T-helper 1 cell (primary cell): ENCODE measurements at regions not wholly inside any gene's neighbourhood (a gene's known extent, or its start where the extent isn't known, plus 50 kb on each side); places are given as distances from the start of the nearest gene placed in this dataset.

Experiments
- DNase-seq, 5 donors: peaks; one replicate each; pipeline ENCODE4 v3.0.0-alpha.2; 2012 to 2020

DNA sequence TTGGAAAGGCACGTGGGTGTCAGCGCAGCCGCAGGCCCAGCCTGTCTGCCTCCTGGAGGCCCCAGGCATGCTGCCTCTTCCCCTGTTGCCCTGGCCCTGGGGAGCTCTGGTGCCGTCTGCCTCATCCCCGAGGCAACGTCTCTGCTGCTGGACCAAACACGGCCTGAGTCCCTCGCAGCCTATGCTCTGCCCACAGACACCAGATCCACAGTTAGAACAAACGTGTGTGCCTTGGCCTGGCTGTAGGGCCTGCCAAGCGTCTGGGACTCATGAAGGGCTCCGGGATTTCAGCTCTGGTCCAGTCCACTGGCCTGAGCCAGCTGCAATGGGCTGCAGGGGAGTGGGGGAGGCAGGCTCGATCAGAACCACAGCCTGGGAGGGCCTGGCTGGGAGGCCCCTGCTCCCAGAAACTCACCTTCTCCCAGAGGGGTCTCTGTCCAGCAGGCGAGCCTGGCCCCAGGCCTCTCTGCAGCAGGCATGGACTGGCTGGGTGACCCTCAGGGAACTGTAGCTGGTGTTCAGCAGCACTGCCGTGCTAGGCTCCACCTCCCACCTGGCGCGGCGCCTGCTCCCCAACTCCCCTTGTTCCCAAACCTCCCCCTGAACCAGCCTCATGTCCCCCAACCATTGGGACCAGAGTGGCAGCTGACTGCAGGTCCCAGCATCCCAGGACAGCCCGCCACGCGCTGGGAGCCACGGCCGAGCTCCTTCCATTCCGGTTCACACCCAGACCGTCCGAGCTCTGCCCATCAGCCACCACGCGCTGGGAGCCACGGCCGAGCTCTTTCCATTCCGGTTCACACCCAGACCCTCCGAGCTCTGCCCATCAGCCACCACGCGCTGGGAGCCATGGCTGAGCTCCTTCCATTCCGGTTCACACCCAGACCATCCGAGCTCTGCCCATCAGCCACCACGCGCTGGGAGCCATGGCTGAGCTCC lies 197.0 kb downstream of the DLL1 start:
- DNase-seq = no peak

DNA sequence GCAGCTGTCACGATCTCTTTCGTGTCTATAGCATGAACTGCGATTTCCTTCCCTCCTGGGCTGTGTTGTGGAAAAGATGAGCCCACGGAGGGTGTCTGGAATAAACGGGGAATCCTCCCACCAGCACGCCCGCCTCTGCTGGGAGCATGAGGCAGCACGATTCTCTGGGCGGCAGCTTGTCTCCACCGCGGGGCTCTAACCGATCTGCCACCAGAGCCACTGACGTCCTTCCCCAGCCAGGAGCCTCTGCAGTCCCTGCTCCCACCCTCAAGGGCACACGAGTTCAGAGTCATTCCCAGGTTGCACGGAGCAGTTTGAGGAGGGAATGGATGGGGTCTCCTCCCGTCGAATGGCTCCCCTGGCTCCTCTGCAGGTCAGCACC lies 197.6 kb downstream of the DLL1 start:
- DNase-seq = no peak

DNA sequence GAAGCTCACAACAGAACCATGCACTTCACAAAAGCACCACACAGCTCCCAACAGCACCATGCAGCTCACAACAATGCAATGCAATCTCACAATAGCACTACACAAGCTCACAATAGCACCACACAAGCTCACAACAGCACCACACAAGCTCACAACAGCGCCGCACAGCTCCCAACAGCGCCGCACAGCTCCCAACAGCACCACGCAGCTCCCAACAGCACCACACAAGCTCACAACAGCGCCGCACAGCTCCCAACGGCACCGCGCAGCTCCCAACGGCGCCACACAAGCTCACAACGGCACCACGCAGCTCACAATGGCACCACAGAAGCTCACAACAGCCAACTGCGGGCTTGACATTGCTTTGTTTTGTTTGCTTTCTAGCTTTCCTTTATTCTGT lies 198.1 kb downstream of the DLL1 start:
- no peak for DNase-seq

DNA sequence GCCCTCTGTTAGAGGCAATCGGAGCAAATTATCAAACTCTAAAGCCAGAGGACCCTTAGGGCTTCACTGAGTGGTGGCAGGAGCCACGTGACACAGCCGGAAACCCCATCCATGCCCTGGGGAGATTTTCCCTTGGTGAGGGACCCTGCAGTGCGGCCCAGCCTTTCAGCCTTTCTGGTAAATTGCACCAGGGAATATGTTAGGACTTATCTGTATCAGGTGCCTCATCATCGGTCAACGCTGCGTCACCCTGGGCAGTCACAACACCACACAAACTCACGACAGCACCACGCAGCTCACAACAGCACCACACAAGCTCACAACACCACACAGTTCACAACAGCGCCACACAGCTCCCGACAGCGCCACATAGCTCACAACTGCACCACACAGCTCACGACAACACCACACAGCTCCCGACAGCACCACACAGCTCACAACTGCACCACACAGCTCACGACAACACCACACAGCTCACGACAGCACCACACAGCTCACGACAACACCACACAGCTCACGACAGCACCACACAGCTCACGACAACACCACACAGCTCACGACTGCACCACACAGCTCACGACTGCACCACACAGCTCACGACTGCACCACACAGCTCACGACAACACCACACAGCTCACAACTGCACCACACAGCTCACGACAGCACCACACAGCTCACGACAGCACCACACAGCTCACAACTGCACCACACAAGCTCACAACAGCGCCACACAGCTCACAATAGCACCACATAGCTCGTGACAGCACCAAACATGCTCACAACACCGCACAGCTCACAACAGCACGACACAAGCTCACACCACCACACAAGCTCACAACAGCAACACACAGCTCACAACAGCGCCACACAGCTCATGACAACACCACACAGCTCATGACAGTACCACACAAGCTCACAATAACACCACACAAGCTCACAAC lies 199.0 kb downstream of the DLL1 start:
- peak in 1 of 5 donors; percentile 8 for DNase-seq

DNA sequence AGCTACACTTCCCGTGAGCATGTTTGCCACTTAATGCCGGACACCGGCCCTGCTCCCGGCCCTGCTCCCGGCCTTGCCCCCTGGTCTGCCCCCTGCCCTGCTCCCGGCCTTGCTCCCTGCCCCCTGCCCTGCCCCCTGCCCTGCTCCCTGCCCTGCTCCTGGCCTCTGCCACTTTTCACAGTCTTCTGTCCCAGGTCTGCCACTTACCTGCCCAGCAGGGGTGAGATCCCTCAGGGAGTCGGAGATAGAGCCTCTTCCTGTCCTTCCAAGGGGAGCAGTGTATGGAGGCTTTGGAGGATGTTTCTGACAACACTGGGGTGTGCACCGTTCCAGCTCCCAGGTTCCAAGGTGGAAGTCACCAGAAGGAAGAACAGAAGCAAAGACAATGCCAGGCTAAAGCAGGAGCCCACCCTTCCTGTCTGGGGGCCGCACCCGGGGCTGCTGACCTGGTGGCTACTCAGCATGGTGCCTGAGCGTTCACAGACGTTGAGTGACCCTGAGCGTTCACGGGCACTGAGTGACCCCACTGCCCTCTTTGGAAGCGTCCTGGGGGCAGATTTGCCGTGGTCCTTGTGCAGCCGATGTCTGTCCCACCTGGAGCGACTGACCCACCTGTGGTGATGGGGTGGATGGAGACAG lies 199.8 kb downstream of the DLL1 start:
- DNase-seq = no peak

DNA sequence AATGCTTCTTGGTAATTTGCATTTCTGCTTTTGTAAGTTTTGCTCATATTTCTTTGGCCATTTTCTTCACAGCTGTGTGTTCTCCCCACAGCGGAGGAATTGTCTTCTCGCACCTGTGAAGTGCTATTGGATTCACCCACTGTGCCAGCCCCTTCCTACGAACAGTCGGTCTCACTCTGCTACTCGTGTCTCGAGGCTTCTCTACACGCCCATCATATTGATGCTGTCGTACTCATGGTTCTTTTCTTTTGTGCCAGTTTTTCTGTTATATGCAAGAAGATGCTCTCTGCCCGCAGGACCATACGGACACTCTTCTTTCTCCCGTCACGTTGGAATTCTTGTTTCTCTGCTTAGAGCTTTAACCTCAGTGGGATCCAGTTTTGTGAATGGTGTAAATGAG lies 200.3 kb downstream of the DLL1 start:
- DNase-seq = no peak

DNA sequence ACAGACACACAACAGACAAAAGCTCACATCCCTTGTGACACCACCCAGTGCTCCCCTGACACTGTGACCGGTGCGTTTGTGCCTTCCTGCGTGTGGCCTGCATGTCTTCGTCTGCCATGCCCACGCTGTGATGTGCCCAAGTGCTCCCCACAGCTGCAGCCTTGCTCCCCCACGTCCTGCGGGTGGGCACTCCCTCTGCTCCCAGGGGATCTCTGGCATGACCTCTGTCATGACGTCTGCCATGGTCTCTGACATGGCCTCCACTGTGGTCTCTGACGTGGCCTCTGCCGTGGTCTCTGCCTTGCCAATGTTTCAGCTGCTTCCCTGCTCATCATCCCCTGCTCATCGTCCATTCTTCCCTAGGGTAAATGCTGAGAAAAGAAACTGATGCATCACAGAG lies 200.9 kb downstream of the DLL1 start:
- peak in 1 of 5 donors; percentile 6 for DNase-seq

DNA sequence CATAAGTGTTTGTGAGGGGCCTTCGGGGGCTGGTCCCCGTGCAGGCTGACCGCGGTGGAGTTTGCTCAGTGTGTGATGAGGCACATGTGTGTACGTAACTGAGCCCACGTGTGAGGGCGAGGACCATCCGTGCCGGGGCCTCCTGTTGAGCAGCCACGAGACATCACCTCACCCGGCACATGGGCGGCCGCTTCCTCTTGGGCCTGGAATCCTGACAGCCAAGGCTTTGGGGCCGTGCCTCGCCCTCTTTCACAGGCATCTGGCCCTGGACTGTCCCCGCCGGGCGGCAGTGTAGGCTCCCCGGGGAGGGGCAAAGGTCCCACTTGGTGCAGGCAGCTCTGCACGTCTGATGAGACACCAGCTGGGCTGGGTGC lies 202.3 kb downstream of the DLL1 start:
- peak in 1 of 5 donors; percentile 16 for DNase-seq

DNA sequence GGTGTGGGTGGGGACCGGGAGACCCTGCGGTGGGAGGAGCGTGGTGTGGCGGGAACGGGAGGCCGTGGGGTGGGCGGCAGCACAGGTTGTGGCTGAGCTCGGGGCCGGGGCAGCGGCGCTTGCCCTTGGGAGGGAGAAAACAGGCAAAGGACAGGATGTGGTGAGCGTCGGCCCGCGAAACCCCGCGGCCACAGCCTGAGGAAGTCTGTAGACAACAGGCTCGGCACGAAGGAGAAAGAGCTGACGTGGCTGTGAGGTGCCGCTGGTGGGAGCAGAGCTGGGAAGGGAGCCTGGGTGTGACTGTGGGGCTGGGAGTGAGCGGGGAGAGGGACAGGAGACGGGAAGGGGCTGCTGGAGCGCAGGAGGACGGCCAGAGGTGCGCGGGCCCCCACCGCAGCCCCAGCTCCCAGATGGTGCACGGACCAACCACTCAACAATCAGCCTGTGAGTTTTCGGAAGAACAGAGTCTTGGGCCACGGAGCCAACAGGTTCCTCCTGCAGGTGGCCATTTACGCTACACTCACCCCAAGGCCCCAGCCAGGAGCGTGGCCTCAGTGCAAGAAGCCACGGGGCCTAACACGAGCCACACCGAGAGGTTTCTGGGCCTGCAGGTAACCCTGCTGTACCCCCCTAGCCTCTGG lies 202.8 kb downstream of the DLL1 start:
- peak in 4 of 5 donors; percentile 23 to 85 (median 33) for DNase-seq

DNA sequence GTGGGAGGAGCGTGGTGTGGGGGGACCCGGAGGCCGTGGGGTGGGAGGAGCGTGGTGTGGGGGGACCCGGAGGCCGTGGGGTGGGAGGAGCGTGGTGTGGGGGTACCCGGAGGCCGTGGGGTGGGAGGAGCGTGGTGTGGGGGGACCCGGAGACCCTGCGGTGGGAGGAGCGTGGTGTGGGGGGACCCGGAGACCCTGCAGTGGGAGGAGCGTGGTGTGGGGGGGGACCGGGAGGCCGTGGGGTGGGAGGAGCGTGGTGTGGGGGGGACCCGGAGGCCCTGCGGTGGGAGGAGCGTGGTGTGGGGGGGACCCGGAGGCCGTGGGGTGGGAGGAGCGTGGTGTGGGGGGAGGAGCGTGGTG lies 203.5 kb downstream of the DLL1 start:
- peak in 3 of 5 donors; percentile 25 to 34 (median 25) for DNase-seq

DNA sequence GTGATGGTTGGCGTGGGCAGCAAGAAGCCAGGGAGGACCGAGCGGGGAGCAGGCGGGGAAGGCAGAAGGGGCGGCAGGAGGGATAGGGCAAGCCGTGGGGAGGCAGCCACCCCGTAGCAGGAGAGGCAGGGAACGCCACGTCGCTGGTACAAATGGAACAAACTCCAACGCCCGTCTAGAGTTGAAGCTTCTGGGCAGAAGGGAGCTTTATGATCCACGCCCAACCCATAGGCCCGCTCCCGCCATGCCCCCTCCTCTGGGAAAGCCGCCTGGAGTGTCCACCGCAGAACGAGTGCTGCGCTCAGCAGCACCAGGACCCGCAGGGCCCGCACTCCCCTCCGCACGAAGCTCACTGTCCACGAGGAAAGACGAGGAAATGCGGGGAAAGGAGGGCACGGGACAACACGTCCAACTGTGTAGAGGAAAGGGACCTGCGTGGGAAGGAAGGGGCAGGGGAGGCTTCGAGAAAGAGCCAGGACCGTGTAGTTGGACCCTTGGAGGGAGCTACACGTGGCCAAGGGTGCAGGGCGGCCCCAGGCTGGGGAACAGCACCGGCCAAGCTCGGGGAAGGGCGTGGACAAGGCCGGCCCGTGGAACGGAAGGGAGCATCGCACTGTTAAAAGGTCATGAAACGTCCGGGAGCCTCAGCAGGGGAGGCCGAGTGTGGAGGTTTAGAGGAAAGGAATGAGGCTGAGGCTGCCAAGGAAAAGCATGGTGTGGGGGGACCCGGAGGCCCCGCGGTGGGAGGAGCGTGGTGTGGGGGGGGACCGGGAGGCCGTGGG lies 204.0 kb downstream of the DLL1 start:
- DNase-seq = peak in 2 of 5 donors; percentile 5 to 17

DNA sequence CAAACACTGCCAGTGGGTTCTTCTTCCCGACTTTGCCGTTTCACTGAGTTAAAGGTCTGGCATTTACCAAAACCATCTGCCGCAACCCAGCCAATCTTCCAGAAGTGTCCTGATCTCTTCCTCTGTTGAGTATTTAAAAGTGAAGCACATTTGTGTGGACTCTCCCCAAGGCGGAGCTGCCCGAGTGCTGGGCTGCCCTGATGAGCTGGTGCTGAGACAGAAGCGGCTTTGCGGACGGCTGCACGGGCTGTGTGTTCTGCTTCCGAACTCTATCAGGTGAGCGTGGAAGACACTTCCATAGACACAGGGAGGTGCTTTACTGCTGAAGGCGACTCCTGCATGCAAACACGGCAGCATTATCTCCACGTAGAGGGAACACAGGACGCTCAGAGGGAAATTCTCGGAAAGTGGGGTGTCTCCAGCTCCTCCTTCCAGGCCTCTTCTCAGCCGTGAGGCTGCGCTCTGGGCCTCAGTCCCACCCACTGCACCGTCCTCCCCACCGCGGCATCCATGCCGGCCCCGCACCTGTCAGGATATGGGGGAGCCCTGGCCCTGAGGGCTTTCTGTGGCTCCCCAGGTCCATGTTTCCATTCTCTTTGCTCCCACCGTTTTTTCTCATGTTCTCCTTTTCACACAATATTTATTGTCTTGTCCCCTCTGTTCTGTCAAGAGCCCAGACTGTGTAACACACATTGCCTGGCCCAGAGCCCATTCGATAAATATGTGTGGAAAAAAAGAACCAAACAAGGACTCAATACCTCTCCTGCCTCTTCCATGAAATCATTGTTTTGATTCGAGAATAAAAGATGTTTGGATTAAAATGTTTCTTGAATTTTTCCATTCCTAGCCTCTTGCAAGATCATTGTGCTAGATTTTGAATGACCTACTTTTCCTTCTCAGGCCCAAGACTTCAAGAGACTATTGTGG lies 205.1 kb downstream of the DLL1 start:
- DNase-seq = peak in 1 of 5 donors; percentile 8

DNA sequence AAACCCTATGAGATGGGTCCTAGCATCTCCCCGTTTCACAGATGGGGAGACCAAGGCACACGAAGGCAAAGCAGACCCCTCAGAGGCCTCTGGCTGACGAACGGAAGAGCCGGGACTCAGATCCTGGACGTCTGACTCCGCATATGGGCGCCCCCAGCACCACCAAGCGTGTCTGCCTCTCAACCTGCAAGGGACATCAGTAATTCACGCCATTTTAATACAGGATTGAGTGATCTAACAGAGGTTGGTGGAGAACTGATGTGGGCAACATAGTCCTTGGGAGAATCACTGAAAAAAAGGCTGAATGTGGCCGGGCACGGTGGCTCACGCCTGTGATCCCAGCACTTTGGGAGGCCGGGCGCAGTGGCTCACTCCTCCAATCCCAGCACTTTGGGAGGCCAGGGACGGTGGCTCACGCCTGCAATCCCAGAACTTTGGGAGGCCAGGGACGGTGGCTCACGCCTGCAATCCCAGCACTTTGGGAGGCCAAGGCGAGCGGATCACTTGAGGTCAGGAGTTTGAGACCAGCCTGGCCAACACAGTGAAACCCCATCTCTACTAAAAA lies 206.6 kb downstream of the DLL1 start:
- DNase-seq = no peak

DNA sequence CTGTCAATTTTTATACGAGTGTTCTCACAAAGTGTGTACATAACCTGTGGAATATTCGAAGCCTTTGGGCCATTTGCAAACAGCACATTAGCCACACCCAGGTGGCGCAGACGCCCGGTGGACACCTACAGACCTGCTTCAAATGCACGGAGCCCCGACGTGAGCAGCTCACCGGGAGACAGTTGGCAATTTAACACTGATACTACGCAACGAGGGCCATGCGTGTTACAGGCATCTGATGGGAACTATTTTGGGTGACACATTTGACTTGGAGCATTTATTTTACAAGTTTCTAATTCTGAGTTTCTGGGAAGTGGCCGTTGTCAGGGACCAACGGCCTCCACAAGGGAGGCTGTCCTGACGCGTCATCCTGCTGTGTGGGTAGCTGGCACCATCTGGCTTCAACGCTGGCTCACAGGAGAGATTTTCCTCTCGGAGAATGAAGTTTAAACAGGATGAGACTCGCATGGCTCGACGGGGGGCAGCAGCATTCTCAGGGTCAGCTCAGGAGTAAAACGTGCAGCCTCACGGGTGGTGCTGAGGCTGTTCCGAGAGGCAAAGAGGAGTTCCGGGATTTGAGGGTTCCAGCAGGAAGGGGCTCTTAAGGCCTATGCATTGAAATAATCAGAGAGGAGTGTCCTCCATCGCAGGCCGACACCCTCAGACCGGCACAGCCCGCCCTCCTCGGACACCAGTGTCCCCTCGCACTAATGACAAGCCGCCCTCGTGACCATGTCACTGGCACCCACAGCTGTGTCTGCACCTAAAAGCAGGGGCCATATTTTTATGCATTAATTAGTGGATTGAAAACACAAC lies 207.4 kb downstream of the DLL1 start:
- DNase-seq = no peak

DNA sequence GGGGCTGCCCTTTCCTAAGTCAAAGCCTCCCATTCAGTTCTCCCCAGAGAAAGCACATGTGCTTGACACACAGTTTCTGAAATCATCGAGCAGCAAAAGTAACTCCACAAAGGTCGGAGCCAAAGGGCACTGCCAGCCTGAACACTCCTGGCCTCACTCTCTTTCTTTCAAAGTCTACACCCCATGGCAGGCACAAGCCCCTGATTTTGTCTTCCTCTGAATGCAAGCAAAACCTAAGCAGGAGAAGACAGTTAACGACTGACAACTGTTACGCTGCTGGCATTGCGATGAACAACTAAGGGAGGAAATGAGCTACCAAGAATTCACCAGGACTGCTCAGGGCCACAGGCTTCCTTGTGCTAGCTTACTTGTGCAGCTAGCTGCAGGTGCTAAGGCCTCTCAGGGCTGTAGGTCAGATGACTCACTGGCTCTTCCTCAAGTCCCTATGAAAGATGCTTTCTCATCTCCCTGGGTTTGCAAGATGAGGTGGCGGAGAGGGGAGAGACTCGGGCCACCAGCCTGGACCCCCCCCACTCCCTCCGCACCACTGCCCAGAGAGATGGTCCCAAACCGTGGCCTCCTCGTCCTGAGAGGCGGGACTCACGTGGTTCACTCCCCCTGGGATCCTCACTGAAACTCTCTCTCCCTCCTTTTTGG lies 208.2 kb downstream of the DLL1 start:
- peak in 1 of 5 donors; percentile 20 for DNase-seq

DNA sequence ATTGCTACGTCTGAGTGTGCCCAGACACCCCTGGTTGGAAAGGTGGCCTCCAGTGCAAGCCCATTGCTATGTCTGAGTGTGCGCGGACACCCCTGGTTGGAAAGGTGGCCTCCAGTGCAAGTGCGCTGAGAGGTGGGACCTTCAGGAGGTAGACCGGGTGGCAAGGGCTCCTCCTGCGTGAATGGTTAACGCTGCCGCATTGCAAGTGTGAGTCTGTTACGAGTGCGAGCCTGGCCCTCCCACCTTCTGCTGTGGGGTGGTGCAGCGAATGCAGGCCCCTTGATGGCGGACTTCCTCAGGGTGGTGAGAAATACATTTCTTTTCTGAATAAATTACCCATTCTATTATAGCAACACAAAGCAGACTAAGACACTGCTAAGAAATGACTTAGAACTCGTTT lies 208.8 kb downstream of the DLL1 start:
- no peak for DNase-seq

DNA sequence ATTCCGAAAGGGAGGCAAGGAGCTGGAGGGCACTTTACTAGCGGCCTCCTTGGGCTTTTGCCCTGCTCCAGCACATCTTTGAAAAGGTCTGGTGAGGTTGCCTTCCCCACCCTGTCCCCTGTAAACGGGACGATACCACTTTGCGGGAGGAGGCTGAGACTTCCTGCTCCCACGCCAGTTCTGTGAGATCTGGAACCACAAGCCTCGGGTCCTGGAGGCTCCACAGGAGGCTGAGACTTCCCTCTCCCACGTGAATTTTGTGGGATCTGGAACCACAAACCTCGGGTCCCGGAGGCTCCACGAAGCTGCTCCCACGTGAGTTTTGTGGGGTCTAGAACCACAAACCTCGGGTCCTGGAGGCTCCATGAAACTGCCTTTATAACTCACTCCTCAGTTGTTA lies 209.3 kb downstream of the DLL1 start:
- DNase-seq = no peak

DNA sequence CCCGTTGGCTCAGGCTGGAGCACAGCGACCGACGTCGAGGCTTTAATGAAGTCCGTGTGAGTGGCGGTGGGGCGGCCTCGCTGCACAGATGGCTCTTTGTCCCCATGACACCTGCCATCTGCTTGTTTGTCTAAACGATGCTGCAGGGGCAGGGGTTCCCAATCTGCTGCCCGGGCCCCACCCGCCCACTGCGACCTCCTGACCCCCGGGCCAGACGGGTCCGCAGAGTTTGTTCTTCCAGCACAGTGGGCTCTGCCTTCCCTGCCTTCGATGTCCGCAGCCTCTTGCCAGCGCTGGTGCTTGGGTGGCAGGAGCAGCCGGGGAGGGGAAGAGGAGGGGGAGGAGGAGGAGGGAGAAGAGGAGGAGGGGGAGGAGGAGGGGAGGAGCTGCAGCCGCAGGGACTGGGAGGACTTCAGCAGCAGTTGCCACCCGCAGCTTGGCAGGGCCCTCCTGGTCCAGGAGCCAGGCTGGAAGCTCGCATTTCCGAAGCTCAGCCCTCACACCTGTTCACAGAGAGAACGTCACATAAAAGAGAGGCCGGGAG lies 210.0 kb downstream of the DLL1 start:
- DNase-seq = peak in 1 of 5 donors; percentile 7
